ENCODE measurements at regions not wholly inside any gene's neighbourhood (a gene's known extent, or its start where the extent isn't known, plus 50 kb on each side); places are given as distances from the start of the nearest gene placed in this dataset.

- DNase-seq = no peak
Measured at GRCh38 chr9:18075253-18075952, 398.6 kb upstream of the ADAMTSL1 start.

- no peak for DNase-seq
Measured at GRCh38 chr9:18077941-18078678, 395.8 kb upstream of the ADAMTSL1 start.

GRCh38 chr9:18092138-18092537 lies 381.8 kb upstream of the ADAMTSL1 start:
- no peak for DNase-seq

GRCh38 chr9:18106006-18106560 lies 367.9 kb upstream of the ADAMTSL1 start:
- peak in 1 of 3 experiments; percentile 11 for DNase-seq

GRCh38 chr9:18109675-18110074 lies 364.3 kb upstream of the ADAMTSL1 start:
- no peak for DNase-seq

GRCh38 chr9:18111146-18111545 lies 362.8 kb upstream of the ADAMTSL1 start:
- DNase-seq = no peak

- DNase-seq = no peak
Measured at GRCh38 chr9:18114559-18115475, 359.1 kb upstream of the ADAMTSL1 start.

- no peak for DNase-seq
Measured at GRCh38 chr9:18118268-18118667, 355.7 kb upstream of the ADAMTSL1 start.

GRCh38 chr9:18122171-18122570 lies 351.8 kb upstream of the ADAMTSL1 start:
- DNase-seq = no peak

GRCh38 chr9:18124760-18125159 lies 349.2 kb upstream of the ADAMTSL1 start:
- DNase-seq = no peak

GRCh38 chr9:18126831-18127498 lies 347.0 kb upstream of the ADAMTSL1 start:
- no peak for DNase-seq

- DNase-seq = no peak
Measured at GRCh38 chr9:18127499-18127875, 346.5 kb upstream of the ADAMTSL1 start.

GRCh38 chr9:18129809-18130334 lies 344.1 kb upstream of the ADAMTSL1 start:
- DNase-seq = no peak

GRCh38 chr9:18136354-18136994 lies 337.5 kb upstream of the ADAMTSL1 start:
- no peak for DNase-seq

- DNase-seq = no peak
Measured at GRCh38 chr9:18137815-18138214, 336.1 kb upstream of the ADAMTSL1 start.

- peak in 1 of 3 experiments; percentile 60 for DNase-seq
Measured at GRCh38 chr9:18138656-18139055, 335.3 kb upstream of the ADAMTSL1 start.

GRCh38 chr9:18141681-18142080 lies 332.3 kb upstream of the ADAMTSL1 start:
- no peak for DNase-seq

- peak in 1 of 3 experiments; percentile 19 for DNase-seq
Measured at GRCh38 chr9:18143073-18143745, 330.7 kb upstream of the ADAMTSL1 start.

GRCh38 chr9:18146329-18146728 lies 327.6 kb upstream of the ADAMTSL1 start:
- no peak for DNase-seq

GRCh38 chr9:18149471-18150011 lies 324.4 kb upstream of the ADAMTSL1 start:
- DNase-seq = no peak

GRCh38 chr9:18154661-18155060 lies 319.3 kb upstream of the ADAMTSL1 start:
- no peak for DNase-seq
